Neuronal stem cell (in vitro differentiated cells): ENCODE measurements at regions not wholly inside any gene's neighbourhood (a gene's known extent, or its start where the extent isn't known, plus 50 kb on each side); places are given as distances from the start of the nearest gene placed in this dataset.

Experiments used
- DNase-seq: peaks from one replicate; pipeline ENCODE4 v3.0.0-alpha.2; 2013; ENCODE audit warnings: low spot score
- H2AFZ ChIP-seq: one replicate; pipeline ENCODE4 v1.6.1; 2013; ENCODE audit warnings: mild to moderate bottlenecking, low read length, inconsistent platforms
- H2AK5ac ChIP-seq: 2 replicates; pipeline ENCODE4 v1.6.1; 2013; ENCODE audit warnings: low read depth, mild to moderate bottlenecking, inconsistent platforms, low read length, moderate library complexity, mixed read lengths
- H2BK120ac ChIP-seq: 2 replicates; pipeline ENCODE4 v1.6.1; 2013; ENCODE audit warnings: low read depth, mild to moderate bottlenecking, inconsistent platforms, low read length, moderate library complexity, mixed read lengths
- H2BK12ac ChIP-seq: one replicate; pipeline ENCODE4 v1.6.1; 2013; ENCODE audit warnings: low read length, inconsistent platforms
- H2BK15ac ChIP-seq: 2 replicates; pipeline ENCODE4 v1.6.1; 2013; ENCODE audit warnings: mild to moderate bottlenecking, low read length, inconsistent platforms, mixed read lengths
- H2BK5ac ChIP-seq: one replicate; pipeline ENCODE4 v1.6.1; 2013; ENCODE audit warnings: inconsistent platforms, mild to moderate bottlenecking, low read length, moderate library complexity
- H3K14ac ChIP-seq: one replicate; pipeline ENCODE4 v1.6.1; 2013; ENCODE audit warnings: low read length, inconsistent platforms
- H3K18ac ChIP-seq: 2 replicates; pipeline ENCODE4 v1.6.1; 2013; ENCODE audit warnings: low read length, inconsistent platforms
- H3K23ac ChIP-seq: 2 replicates; pipeline ENCODE4 v1.6.1; 2013; ENCODE audit warnings: low read depth, mild to moderate bottlenecking, mixed read lengths, low read length, inconsistent platforms; ENCODE audit not compliant: poor library complexity
- H3K27ac ChIP-seq: replicated peaks from 3 replicates; pipeline ENCODE4 v1.5.1; 2013; ENCODE audit warnings: low read length, inconsistent platforms
- H3K27me3 ChIP-seq, 3 experiments: 2 replicates each; pipeline ENCODE4 v1.6.1; 2013; ENCODE audit warnings: low read length in 3 of 3, mild to moderate bottlenecking in 2 of 3, inconsistent platforms in 1 of 3, low read depth in 1 of 3, mixed read lengths in 1 of 3, moderate library complexity in 1 of 3; ENCODE audit not compliant: control insufficient read depth in 3 of 3, insufficient read depth in 3 of 3
- H3K36me3 ChIP-seq, 2 donors: replicated peaks in 1 of 2; 2 replicates each; pipeline ENCODE4 v1.6.1; 2013; ENCODE audit warnings: low read length in 2 of 2; ENCODE audit not compliant: control insufficient read depth in 2 of 2, insufficient read depth in 2 of 2
- H3K4ac ChIP-seq: 2 replicates; pipeline ENCODE4 v1.6.1; 2013; ENCODE audit warnings: inconsistent platforms, mild to moderate bottlenecking, low read length, moderate library complexity
- H3K4me1 ChIP-seq, 2 donors: 1 replicate in 1 of 2; 2 replicates in 1 of 2; pipeline ENCODE4 v1.6.1; 2013; ENCODE audit warnings: low read length in 2 of 2, low read depth in 1 of 2; ENCODE audit not compliant: control insufficient read depth in 2 of 2, insufficient read depth in 1 of 2
- H3K4me2 ChIP-seq: one replicate; pipeline ENCODE4 v1.6.1; 2013; ENCODE audit warnings: mild to moderate bottlenecking, low read length, inconsistent platforms; ENCODE audit not compliant: insufficient read depth, poor library complexity, severe bottlenecking
- H3K4me3 ChIP-seq, 2 donors: 2 replicates each; pipeline ENCODE4 v1.5.1; 2013; ENCODE audit warnings: low read length in 2 of 2, mild to moderate bottlenecking in 2 of 2, inconsistent platforms in 1 of 2, moderate library complexity in 1 of 2
- H3K79me1 ChIP-seq: one replicate; pipeline ENCODE4 v1.6.1; 2013; ENCODE audit warnings: low read depth, mild to moderate bottlenecking, inconsistent platforms, low read length, moderate library complexity
- H3K9ac ChIP-seq: one replicate; pipeline ENCODE4 v1.6.1; 2013; ENCODE audit warnings: mild to moderate bottlenecking, low read depth, low read length, inconsistent platforms; ENCODE audit not compliant: poor library complexity
- H3K9me3 ChIP-seq, 2 donors: replicated peaks in 1 of 2; 2 replicates each; pipeline versions ENCODE3 to v1.6.1; 2013; ENCODE audit warnings: low read length in 2 of 2, mild to moderate bottlenecking in 2 of 2, inconsistent platforms in 1 of 2, low read depth in 1 of 2, mixed read lengths in 1 of 2, moderate library complexity in 1 of 2; ENCODE audit not compliant: control insufficient read depth in 2 of 2, insufficient read depth in 1 of 2
- H4K8ac ChIP-seq: one replicate; pipeline ENCODE4 v1.6.1; 2013; ENCODE audit warnings: low read depth, mild to moderate bottlenecking, inconsistent platforms, low read length, moderate library complexity
- H4K91ac ChIP-seq: one replicate; pipeline ENCODE4 v1.6.1; 2013; ENCODE audit warnings: low read length, low read depth, mild to moderate bottlenecking, inconsistent platforms; ENCODE audit not compliant: poor library complexity
- WGBS, 2 donors: extraction: QIAGEN DNeasy Blood & Tissue Kit; methylation state at CpG; one replicate each; pipeline ENCODE4 v1.1.7; 2013; ENCODE audit warnings: missing lambda C conversion rate in 2 of 2, mixed read lengths in 1 of 2; ENCODE audit not compliant: insufficient read length in 2 of 2, insufficient replicate concordance in 1 of 2; ENCODE audit errors: extremely low coverage in 2 of 2; 5-methylcytosine and 5-hydroxymethylcytosine counted together

GRCh38 chr6:6970851-6971250 lies 136.9 kb upstream of the RREB1 start:
- no peak overlapping the region for H2BK12ac ChIP-seq
- H3K27ac ChIP-seq: no peak overlapping the region
- no peak overlapping the region for H2BK15ac ChIP-seq
- H3K9me3 ChIP-seq: no peaks in the 10 kb centered on the region
- no peak overlapping the region for H3K4me2 ChIP-seq
- H3K23ac ChIP-seq: no peak overlapping the region
- H3K4me3 ChIP-seq: no peak overlapping the region
- H3K14ac ChIP-seq: no peak overlapping the region
- no peaks in the 10 kb centered on the region for H3K27me3 ChIP-seq
- no peak overlapping the region for H3K9ac ChIP-seq
- no peak overlapping the region for H2BK120ac ChIP-seq
- no peaks in the 10 kb centered on the region for H3K36me3 ChIP-seq
- DNase-seq: no peak
- no peak overlapping the region for H3K4ac ChIP-seq
- no peaks in the 10 kb centered on the region for H3K4me1 ChIP-seq
- no peak overlapping the region for H4K8ac ChIP-seq
- H3K79me1 ChIP-seq: no peaks in the 10 kb centered on the region
- no peak overlapping the region for H2AK5ac ChIP-seq
- no peak overlapping the region for H2AFZ ChIP-seq
- no peak overlapping the region for H4K91ac ChIP-seq
- peak overlapping the region; percentile 49 for H3K18ac ChIP-seq
- no peak overlapping the region for H2BK5ac ChIP-seq
- WGBS, 2 donors: no CpG with 5 or more reads among the region's 16 CpGs

GRCh38 chr6:6971369-6971768 lies 136.4 kb upstream of the RREB1 start:
- Histone ChIP-seq H3K36me3 (no peaks in the 10 kb centered on the region), H3K79me1 (no peaks in the 10 kb centered on the region), H2BK12ac (no peak overlapping the region), H2BK15ac (no peak overlapping the region), H4K91ac (no peak overlapping the region), H3K4me3 (no peak overlapping the region), H3K27me3 (no peaks in the 10 kb centered on the region), H3K4ac (no peak overlapping the region), H3K14ac (no peak overlapping the region), H2BK5ac (no peak overlapping the region), H3K27ac (no peak overlapping the region), H3K9ac (no peak overlapping the region), H3K9me3 (no peaks in the 10 kb centered on the region), H3K4me1 (no peaks in the 10 kb centered on the region), H2AK5ac (no peak overlapping the region), H4K8ac (no peak overlapping the region), H3K23ac (no peak overlapping the region), H2AFZ (no peak overlapping the region), H3K18ac (no peak overlapping the region), H2BK120ac (no peak overlapping the region), H3K4me2 (no peak overlapping the region)
- no CpG with 5 or more reads among the region's 11 CpGs for WGBS, 2 donors
- DNase-seq: no peak

- H3K18ac ChIP-seq: no peak overlapping the region
- no peak for DNase-seq
- H2BK5ac ChIP-seq: no peak overlapping the region
Observed at GRCh38 chr6:6972456-6972855, 135.3 kb upstream of the RREB1 start.

GRCh38 chr6:6973721-6974120 lies 134.0 kb upstream of the RREB1 start:
- WGBS, 2 donors: no CpG with 5 or more reads among the region's 6 CpGs
- no peak for DNase-seq
- H3K27me3 ChIP-seq: no peaks in the 10 kb centered on the region
- no peak overlapping the region for H2AK5ac ChIP-seq
- H4K8ac ChIP-seq: no peak overlapping the region
- H3K36me3 ChIP-seq: no peaks in the 10 kb centered on the region
- H2BK12ac ChIP-seq: no peak overlapping the region
- no peak overlapping the region for H3K4me2 ChIP-seq
- H2BK120ac ChIP-seq: no peak overlapping the region
- H3K23ac ChIP-seq: no peak overlapping the region
- no peak overlapping the region for H3K9ac ChIP-seq
- no peak overlapping the region for H2AFZ ChIP-seq
- no peak overlapping the region for H4K91ac ChIP-seq
- no peak overlapping the region for H3K14ac ChIP-seq
- no peak overlapping the region for H3K4me3 ChIP-seq
- no peak overlapping the region for H3K18ac ChIP-seq
- H3K27ac ChIP-seq: no peak overlapping the region
- no peaks in the 10 kb centered on the region for H3K4me1 ChIP-seq
- no peak overlapping the region for H2BK5ac ChIP-seq
- H3K79me1 ChIP-seq: no peaks in the 10 kb centered on the region
- H2BK15ac ChIP-seq: no peak overlapping the region
- H3K9me3 ChIP-seq: no peaks in the 10 kb centered on the region
- H3K4ac ChIP-seq: no peak overlapping the region

More at GRCh38 chr6:6972456-6972855, 135.3 kb upstream of the RREB1 start:
- H3K79me1 ChIP-seq: no peaks in the 10 kb centered on the region
- H2BK120ac ChIP-seq: no peak overlapping the region
- no peak overlapping the region for H4K91ac ChIP-seq
- H3K4me2 ChIP-seq: no peak overlapping the region
- no peak overlapping the region for H2AFZ ChIP-seq
- H3K9ac ChIP-seq: no peak overlapping the region
- H3K27ac ChIP-seq: no peak overlapping the region
- H3K36me3 ChIP-seq: no peaks in the 10 kb centered on the region
- H3K4me1 ChIP-seq: no peaks in the 10 kb centered on the region
- H3K14ac ChIP-seq: no peak overlapping the region
- H4K8ac ChIP-seq: no peak overlapping the region
- no peak overlapping the region for H3K4me3 ChIP-seq
- no peak overlapping the region for H2BK12ac ChIP-seq
- H3K9me3 ChIP-seq: no peaks in the 10 kb centered on the region
- H3K4ac ChIP-seq: no peak overlapping the region
- no peaks in the 10 kb centered on the region for H3K27me3 ChIP-seq
- no peak overlapping the region for H3K23ac ChIP-seq
- WGBS, 2 donors: no CpG with 5 or more reads among the region's 2 CpGs
- H2AK5ac ChIP-seq: no peak overlapping the region
- no peak overlapping the region for H2BK15ac ChIP-seq
